ENCODE measurements at regions not wholly inside any gene's neighbourhood (a gene's known extent, or its start where the extent isn't known, plus 50 kb on each side); places are given as distances from the start of the nearest gene placed in this dataset.

- DNase-seq (ENCODE audit: low read depth), result no peak
Measured at GRCh38 chr19:28291874-28292273, 921.1 kb downstream of the UQCRFS1 start.

GRCh38 chr19:28290963-28291657 is 921.8 kb downstream of the UQCRFS1 start:
- no peak for DNase-seq (ENCODE audit: low read depth)

GRCh38 chr19:28289295-28290063 is 923.5 kb downstream of the UQCRFS1 start:
- no peak for DNase-seq (ENCODE audit: low read depth)

- no peak for DNase-seq (ENCODE audit: low read depth)
Measured at GRCh38 chr19:28288572-28289264, 924.2 kb downstream of the UQCRFS1 start.

GRCh38 chr19:28285917-28286316 is 927.0 kb downstream of the UQCRFS1 start:
- no peak for DNase-seq (ENCODE audit: low read depth)

- DNase-seq (ENCODE audit: low read depth), result no peak
Measured at GRCh38 chr19:28285078-28285477, 927.9 kb downstream of the UQCRFS1 start.

GRCh38 chr19:28284389-28284788 is 928.6 kb downstream of the UQCRFS1 start:
- no peak for DNase-seq (ENCODE audit: low read depth)

GRCh38 chr19:28283592-28283991 is 929.4 kb downstream of the UQCRFS1 start:
- DNase-seq (ENCODE audit: low read depth), result no peak

- no peak for DNase-seq (ENCODE audit: low read depth)
Measured at GRCh38 chr19:28281676-28282075, 931.3 kb downstream of the UQCRFS1 start.

GRCh38 chr19:28264556-28264955 is 948.4 kb downstream of the UQCRFS1 start:
- DNase-seq (ENCODE audit: low read depth), result no peak

- no peak for DNase-seq (ENCODE audit: low read depth)
Measured at GRCh38 chr19:28258829-28259228, 954.1 kb downstream of the UQCRFS1 start.

GRCh38 chr19:28257396-28257795 is 955.6 kb downstream of the UQCRFS1 start:
- DNase-seq (ENCODE audit: low read depth), result no peak

- DNase-seq (ENCODE audit: low read depth), result no peak
Measured at GRCh38 chr19:28247243-28247642, 965.7 kb downstream of the UQCRFS1 start.

GRCh38 chr19:28245937-28246336 is 967.0 kb downstream of the UQCRFS1 start:
- DNase-seq (ENCODE audit: low read depth), result no peak

GRCh38 chr19:28244966-28245365 is 968.0 kb downstream of the UQCRFS1 start:
- no peak for DNase-seq (ENCODE audit: low read depth)

GRCh38 chr19:28242317-28242927 is 970.5 kb downstream of the UQCRFS1 start:
- DNase-seq (ENCODE audit: low read depth), result no peak

GRCh38 chr19:28239270-28239669 is 973.7 kb downstream of the UQCRFS1 start:
- DNase-seq (ENCODE audit: low read depth), result no peak

GRCh38 chr19:28238270-28238820 is 974.6 kb downstream of the UQCRFS1 start:
- DNase-seq (ENCODE audit: low read depth), result no peak

GRCh38 chr19:28235606-28236125 is 977.3 kb downstream of the UQCRFS1 start:
- no peak for DNase-seq (ENCODE audit: low read depth)

GRCh38 chr19:28234637-28235036 is 978.3 kb downstream of the UQCRFS1 start:
- no peak for DNase-seq (ENCODE audit: low read depth)

GRCh38 chr19:28228854-28229253 is 984.1 kb downstream of the UQCRFS1 start:
- no peak for DNase-seq (ENCODE audit: low read depth)

- no peak for DNase-seq (ENCODE audit: low read depth)
Measured at GRCh38 chr19:28224441-28224840, 988.5 kb downstream of the UQCRFS1 start.
